Mononuclear cell (primary cell): ENCODE measurements at regions not wholly inside any gene's neighbourhood (a gene's known extent, or its start where the extent isn't known, plus 50 kb on each side); places are given as distances from the start of the nearest gene placed in this dataset.

ENCODE experiments used
- H3K27me3 ChIP-seq: 2 replicates; pipeline ENCODE4 v1.6.0; 2011; ENCODE audit warnings: low read length, control low read depth; ENCODE audit not compliant: insufficient read depth
- H3K4me1 ChIP-seq: 2 replicates; pipeline ENCODE4 v1.5.1; 2011; ENCODE audit warnings: mild to moderate bottlenecking, low read length, control low read depth; ENCODE audit not compliant: insufficient read depth
- H3K4me3 ChIP-seq: 2 replicates; pipeline ENCODE4 v1.5.1; 2011; ENCODE audit warnings: mild to moderate bottlenecking, low read length, moderate library complexity
- H3K9me3 ChIP-seq: 2 replicates; pipeline ENCODE4 v1.5.1; 2011; ENCODE audit warnings: low read depth, mild to moderate bottlenecking, control low read depth, low read length

DNA sequence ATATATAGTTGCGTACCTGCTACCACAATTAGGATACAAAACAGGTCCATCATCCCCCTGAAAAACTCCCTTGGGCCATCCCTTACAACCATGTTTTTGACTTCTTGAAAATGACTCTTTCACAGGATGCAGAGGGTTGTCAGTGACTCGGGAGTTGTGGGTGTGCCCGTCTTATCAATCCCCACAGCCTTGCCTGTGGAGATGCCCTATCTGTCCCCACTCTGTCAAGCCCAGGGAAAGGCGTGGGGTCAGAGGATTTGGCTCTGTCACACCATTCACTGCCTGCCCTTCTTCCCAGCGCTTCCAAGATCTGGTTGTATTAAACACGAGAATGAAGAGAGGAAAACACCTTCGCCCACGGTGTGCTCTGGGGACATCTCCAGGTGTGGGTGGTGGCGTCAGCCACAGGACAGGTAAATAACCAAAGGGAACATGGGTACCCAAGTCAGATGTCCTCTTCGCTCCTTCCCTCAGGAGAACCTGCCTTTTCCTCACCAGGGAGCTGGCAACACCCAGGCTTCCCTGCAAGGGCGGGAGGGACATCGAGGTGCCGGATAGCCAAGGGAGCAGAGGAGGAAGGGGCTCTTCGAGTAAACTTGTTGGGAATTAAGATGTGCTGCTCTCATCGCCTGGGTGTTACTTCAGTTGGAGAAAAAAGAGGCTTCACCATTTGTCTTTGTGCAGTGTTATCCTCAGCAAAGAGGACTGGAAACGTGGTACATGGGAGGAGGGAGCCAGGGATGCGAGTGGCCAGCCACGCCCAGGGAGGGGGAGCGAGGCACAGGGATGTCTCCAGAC is 100.3 kb downstream of the B3GNT2 start:
- no peaks in the 10 kb centered on the region for H3K9me3 ChIP-seq
- H3K27me3 ChIP-seq: no peaks in the 10 kb centered on the region
- no peak overlapping the region for H3K4me3 ChIP-seq
- peaks cover 3% of the 10 kb centered on the region for H3K4me1 ChIP-seq

DNA sequence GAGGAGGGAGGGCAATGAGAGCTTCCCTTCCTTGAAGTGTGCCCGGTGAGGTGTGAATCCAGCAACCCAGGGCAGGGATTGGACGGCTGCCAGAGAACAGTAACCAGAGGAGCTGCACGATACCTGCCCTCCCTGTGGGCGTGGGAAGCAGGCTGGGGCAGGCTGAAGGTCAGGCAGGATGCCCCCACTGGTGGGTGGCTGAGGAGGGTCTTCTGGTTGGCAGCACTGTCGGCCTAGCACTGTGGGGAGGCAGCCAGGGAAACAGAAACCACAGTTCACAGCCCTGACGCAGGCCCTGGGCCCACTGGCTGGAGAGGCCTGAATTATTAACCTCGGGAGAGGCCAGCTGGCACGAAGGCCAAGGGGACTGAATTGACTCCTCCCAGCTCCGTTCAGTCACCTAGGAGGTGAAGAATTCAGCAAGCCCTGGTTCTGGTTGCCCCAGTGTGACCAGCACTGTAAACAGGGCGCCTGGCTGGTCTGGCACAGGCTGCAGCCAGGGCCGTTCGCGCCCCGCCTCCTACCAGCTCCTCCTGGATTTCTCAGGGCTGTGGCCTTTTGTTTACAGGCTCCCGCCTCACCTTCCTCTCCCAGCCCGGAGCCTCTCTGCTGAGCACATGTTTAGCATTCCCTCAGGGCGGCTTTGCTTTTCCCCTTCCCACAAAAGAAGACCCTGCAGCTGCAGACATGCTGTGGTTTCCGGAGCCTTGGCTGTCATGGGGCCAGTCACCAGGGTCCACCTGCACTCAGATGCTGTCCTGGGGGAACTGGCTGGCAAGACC is 97.8 kb downstream of the B3GNT2 start:
- Histone ChIP-seq H3K27me3 (no peaks in the 10 kb centered on the region), H3K4me1 (peaks cover under 1% of the 10 kb centered on the region), H3K9me3 (no peaks in the 10 kb centered on the region), H3K4me3 (no peak overlapping the region)

DNA sequence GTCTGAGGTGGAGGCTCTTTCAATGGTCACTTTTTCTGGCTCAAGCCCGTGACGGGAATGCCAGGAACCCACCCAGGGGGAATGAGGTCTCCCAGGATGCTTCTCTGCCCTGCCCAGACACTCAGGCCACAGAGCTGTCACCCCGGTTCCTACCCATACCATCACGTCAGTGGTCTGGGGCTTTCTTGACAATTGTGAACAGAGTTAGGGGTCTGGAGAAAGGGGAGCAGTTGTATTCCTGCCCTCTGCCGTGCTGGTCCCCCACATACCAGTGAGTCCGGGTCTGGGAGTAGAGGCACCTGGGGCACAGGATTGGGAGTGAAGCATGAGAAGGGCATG is 97.2 kb downstream of the B3GNT2 start:
- no peaks in the 10 kb centered on the region for H3K27me3 ChIP-seq
- no peaks in the 10 kb centered on the region for H3K9me3 ChIP-seq
- peaks cover 6% of the 10 kb centered on the region for H3K4me1 ChIP-seq
- no peak overlapping the region for H3K4me3 ChIP-seq

DNA sequence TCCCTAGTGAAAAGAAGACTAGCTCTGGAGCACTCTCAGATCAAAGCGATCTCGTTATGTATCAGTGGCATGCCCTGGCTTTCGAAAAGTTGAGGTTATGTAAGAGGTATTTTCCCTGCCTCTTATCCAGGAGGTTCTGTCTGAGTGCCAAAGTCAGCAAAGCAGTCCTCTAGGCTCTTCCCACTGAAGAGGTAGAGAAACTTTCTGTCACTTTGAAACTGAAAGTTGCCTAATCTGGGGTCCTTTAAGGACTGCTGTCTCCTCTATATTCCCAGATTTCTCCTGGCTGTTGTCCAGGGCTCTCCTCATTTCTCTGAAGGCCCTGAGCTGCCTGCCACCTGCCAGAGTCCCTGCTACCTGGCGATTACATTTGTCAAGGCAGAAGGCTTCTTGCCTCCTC is 96.3 kb downstream of the B3GNT2 start:
- Histone ChIP-seq H3K9me3 (no peaks in the 10 kb centered on the region), H3K4me3 (no peak overlapping the region), H3K27me3 (no peaks in the 10 kb centered on the region), H3K4me1 (peaks cover 14% of the 10 kb centered on the region)

DNA sequence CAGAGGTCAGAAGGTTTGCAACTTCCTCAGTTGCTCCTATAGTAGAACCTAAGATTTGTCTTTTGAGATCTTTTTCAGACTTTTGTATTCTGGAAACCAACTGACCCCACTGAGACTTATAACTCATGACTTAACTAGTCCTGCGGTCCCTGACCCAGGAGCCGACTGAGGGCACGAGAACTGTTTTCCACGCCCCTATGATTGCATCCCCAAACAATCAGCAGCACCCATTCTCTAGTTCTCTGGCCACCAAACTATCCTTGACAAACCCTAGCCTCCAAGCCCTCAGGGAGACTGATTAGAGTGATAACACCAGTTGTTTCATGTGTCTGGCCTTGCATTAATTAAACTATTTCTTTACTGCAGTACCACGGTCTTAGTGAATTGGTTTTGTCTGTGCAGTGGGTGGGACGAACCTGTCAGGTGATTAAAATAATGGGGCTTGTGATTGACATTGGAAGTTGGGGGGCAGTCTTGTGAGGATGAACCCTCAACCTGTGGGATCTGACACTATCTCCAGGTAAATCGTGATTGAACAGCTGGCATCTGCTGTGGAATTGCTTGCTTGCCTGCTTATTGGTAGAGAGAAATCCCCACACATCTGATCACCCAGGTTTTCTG is 95.7 kb downstream of the B3GNT2 start:
- no peak overlapping the region for H3K4me3 ChIP-seq
- no peaks in the 10 kb centered on the region for H3K9me3 ChIP-seq

DNA sequence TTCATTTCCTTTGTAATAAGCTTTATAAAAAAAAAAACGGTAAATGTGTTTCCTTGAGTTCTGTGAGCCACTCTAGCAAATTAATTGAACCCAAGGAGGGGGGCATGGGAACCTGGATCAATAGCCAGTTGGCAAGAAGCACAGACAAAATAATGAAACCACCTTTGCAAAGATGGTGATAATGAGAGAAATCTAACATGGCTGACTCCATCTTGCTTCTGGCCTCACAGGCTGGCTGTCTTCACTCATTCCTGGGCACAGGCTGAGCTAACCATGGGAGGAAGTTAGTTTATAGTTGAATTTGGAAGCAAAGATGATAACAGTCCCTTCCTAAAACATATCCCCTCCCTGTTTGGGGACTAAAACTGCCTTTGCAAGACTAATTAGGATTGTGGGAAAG is 95.1 kb downstream of the B3GNT2 start:
- Histone ChIP-seq H3K9me3 (no peaks in the 10 kb centered on the region), H3K4me1 (peaks cover 14% of the 10 kb centered on the region), H3K27me3 (no peaks in the 10 kb centered on the region), H3K4me3 (no peak overlapping the region)

More for the DNA sequence above, 95.7 kb downstream of the B3GNT2 start:
- Histone ChIP-seq H3K4me1 (peaks cover 14% of the 10 kb centered on the region), H3K27me3 (no peaks in the 10 kb centered on the region)

DNA sequence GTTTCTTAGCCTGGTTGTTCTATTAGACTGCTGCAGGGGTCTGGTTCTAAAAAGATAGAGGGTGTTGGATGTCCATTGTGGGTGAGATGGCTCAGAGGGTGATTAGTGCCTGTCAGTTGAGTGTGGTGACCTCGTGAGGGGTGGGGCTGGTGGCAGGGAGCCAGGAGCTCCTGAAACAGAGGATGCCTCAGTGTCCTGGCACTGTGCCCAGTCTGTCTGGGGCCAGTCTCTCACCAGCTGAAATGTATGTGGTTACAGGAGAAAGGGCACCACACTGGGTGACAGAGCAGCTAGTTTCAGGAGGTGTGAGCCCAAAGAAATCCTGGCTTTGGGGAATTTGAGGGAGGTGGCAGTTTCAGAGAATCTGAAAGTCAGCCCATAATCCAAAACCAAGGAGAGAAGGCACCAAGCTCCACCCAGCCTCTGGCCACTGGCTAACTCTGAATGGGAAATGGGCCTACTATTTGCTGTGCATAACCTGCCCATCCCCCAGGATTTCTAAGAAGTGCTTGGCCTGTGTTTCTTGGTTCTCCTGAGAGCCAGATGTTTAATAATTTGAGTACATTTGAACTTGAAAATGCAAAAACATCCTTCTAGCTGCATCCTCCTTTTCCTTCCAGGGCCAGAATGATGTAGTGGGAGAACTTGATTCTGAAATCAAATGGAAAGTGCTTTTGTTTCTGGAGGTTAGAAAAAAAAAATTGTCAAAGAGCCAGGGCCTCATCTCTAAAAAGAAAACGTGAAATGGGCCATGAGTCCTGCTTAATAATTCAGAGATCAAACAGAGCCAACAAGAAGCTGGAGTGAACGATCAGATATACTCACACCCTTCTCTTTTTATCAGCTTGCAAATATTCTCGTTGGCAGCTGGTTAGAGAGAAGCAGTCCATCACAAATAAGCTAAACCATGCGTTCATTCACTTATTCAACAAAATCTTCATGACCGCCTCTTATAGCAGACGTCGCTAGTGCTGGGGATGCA is 92.3 kb downstream of the B3GNT2 start:
- Histone ChIP-seq H3K27me3 (no peaks in the 10 kb centered on the region), H3K4me1 (peaks cover 14% of the 10 kb centered on the region), H3K4me3 (no peak overlapping the region), H3K9me3 (peaks cover 9% of the 10 kb centered on the region)

DNA sequence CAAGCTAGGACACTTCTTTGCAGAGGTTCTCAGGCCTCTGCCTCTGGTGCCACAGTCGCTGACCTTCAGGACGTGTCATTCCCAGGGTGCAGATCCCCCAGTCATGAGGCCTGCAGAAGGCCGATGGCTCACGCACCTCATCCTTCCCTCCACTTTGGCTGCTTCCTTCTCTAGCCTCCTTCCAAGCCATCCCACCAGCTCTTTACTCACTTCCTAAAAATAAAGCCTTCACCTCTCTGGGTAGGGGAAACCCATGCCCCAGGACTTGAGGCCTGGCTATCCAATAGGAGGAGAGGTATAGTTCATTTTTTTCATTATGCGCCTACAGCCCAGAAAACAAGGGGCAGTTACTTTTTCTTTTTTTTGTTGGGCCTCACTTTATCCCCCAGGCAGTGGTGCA is 91.4 kb downstream of the B3GNT2 start:
- H3K9me3 ChIP-seq: peaks cover 9% of the 10 kb centered on the region

DNA sequence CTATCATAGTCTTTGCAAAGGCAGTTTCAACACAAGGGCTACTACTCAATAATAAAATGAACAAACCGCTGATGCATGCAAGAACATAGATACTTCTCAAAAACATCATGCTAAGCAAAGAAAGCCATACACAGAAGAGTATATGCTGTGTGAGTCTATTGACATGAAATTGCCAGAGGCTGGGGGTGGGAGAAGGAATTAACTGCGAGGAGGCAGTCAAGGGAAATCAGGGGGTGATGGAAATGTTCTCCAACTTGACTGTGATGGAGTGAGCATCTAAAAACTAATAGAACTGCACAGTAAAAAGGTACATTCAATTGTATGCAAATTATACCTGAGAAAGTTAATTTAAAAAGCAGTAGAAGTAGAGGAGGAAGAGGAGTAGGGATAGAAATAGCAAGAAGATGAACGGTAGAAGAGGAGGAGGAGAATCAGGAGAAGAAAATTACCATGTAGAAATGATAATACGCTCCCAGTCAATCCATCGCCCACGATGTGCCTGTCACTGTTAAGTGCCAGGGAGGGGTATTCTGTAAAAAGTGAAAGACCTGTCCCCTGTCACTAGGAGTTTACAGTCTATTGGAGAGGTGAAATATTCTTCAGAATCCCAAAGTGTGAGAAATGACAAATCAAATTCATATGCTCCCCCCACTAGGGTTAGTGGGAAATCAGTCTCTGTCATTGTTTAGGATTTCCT is 90.3 kb downstream of the B3GNT2 start:
- Histone ChIP-seq H3K9me3 (peaks cover 9% of the 10 kb centered on the region), H3K4me1 (peaks cover 14% of the 10 kb centered on the region), H3K27me3 (no peaks in the 10 kb centered on the region), H3K4me3 (no peak overlapping the region)

More for the DNA sequence above, 91.4 kb downstream of the B3GNT2 start:
- Histone ChIP-seq H3K27me3 (no peaks in the 10 kb centered on the region), H3K4me3 (no peak overlapping the region), H3K4me1 (peaks cover 14% of the 10 kb centered on the region)

DNA sequence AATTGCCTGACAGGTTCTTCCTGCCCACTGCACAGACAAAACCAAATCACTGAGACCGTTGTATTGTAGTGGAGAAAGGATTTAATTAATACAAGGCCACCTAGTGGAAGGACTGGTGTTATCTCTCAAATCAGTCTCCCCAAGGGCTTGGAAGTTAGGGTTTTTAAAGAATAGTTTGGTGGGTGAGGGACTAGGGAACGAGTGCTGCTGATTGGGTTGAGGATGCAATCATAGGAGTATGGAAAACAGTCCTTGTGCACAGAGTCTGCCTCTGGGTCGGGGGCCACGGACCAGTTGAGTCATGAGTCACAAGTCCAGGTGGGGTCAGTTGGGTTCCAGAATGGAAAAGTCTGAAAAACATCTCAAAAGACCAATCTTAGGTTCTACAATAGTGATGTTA is 89.1 kb downstream of the B3GNT2 start:
- Histone ChIP-seq H3K9me3 (peaks cover 9% of the 10 kb centered on the region), H3K4me1 (peaks cover 14% of the 10 kb centered on the region), H3K4me3 (no peak overlapping the region), H3K27me3 (no peaks in the 10 kb centered on the region)

DNA sequence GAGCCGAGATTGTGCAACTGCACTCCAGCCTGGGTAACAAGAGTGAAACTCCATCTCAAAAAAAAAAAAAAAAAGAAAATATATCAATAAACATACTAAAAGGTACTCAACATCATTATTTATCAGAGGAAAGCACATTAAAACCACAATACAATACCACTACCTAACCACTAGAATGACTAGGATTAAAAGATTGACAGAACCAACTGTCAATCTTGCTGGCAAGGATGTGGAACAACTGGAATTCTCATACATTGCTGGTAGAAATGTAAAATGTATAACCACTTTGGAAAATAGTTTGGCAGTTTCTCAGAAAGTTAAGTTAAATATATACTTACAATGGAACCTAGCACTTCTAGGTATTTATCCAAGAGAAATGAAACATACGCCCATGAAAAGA is 88.6 kb downstream of the B3GNT2 start:
- H3K4me1 ChIP-seq: peaks cover 14% of the 10 kb centered on the region
- no peaks in the 10 kb centered on the region for H3K27me3 ChIP-seq
- H3K4me3 ChIP-seq: no peak overlapping the region
- peaks cover 9% of the 10 kb centered on the region for H3K9me3 ChIP-seq

DNA sequence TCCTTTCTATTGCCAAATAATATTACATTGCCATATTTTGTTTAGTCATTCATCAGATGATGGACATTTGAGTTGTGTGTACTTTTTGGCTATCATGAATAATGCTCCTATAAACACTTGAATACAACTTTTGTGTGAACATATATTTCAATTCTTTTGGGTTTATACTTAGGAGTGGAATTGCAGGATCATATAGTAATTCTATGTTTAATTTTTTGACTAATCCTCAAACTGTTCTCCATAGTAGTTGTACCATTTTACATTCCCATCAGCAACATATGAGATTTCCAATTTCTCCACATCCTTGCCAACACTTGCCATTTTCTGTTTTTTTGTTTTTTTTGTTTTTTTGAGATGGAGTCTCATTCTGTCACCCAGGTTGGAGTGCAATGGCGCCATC is 87.2 kb downstream of the B3GNT2 start:
- Histone ChIP-seq H3K4me1 (peaks cover 8% of the 10 kb centered on the region), H3K27me3 (no peaks in the 10 kb centered on the region)

DNA sequence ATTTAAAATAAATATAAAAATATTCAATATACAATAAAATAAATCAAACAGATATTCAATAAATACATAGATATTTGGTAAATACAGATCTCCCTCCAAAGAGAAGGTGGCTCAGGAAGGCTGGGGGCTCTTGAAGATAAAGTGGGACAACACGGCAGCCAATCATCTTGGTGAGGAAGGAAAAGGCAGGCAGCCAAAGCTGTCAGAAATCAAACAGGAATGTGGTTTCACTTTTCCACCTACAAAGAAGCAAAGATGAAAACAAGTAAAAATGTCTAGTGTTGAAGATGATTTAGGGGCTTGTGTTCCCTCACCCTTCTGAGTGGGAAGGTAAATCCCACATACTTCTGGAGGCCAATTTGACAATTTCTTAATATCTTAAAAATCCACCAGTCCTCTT is 85.7 kb downstream of the B3GNT2 start:
- no peak overlapping the region for H3K4me3 ChIP-seq
- no peaks in the 10 kb centered on the region for H3K27me3 ChIP-seq
- no peaks in the 10 kb centered on the region for H3K4me1 ChIP-seq
- H3K9me3 ChIP-seq: peaks cover 9% of the 10 kb centered on the region

More for the DNA sequence above, 87.2 kb downstream of the B3GNT2 start:
- Histone ChIP-seq H3K9me3 (peaks cover 9% of the 10 kb centered on the region), H3K4me3 (no peak overlapping the region)

DNA sequence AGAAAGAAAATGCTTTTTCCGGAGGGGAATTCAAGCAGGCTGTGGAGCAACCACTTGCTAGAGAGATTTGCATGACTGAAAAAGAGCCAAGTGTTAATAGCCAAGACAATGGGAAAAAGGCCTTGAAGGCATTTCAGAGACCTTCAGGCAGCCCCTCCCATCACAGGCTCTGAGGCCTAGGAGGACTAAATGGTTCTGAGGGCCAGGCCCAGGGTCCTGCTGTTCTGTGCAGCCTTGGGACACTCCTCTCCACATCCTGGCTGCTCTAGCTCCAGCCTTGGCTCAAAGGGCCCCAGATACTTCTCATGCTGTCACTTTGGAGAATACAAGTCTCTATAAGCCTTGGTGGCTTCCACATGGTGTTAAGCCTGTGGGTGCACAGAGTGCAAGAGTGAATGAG is 81.8 kb downstream of the B3GNT2 start:
- H3K27me3 ChIP-seq: no peaks in the 10 kb centered on the region
- H3K9me3 ChIP-seq: no peaks in the 10 kb centered on the region
- H3K4me1 ChIP-seq: no peaks in the 10 kb centered on the region
- no peak overlapping the region for H3K4me3 ChIP-seq
